HepG2 (cell line): ENCODE measurements at regions not wholly inside any gene's neighbourhood (a gene's known extent, or its start where the extent isn't known, plus 50 kb on each side); places are given as distances from the start of the nearest gene placed in this dataset.

Source experiments
- ATAC-seq: fragments of 200-7000 bp; cut with Tn5 transposase; 3 replicates; pipeline ENCODE4 v1.9.1; 2020; ENCODE audit warnings: mild to moderate bottlenecking, moderate library complexity
- BruUV-seq: library from RNA; stranded (reverse); fragments of 400-500 nt; replicated peaks from 2 replicates; lab custom pipeline; 2021; lab: Mats Ljungman, UMichigan
- CTCF ChIA-PET: fragments of 300-600 bp; formaldehyde crosslinking; extraction: SDS; loops from one replicate; lab custom pipeline; 2021; ENCODE audit warnings: low total read pairs, inconsistent platforms, low intra/inter-chr PET ratio; lab: Yijun Ruan, JAX
- POLR2A ChIA-PET: fragments of 350-600 bp; sonication (Branson Sonifier 250); formaldehyde crosslinking; loops from one replicate; lab custom pipeline; 2020; ENCODE audit warnings: antibody characterized with exemption, inconsistent platforms; lab: Yijun Ruan, JAX
- DNase-seq: peaks from one replicate; pipeline ENCODE4 v3.0.0-alpha.2; 2015; ENCODE audit warnings: low spot score
- FAIRE-seq: peaks from 3 replicates; lab custom pipeline; 2011; peaks lifted over from hg19 to GRCh38; lab: Jason Lieb, UNC
- H2AFZ ChIP-seq: one replicate; pipeline ENCODE4 v1.6.1; 2011; ENCODE audit warnings: low read length, inconsistent platforms
- H3K27ac ChIP-seq: fragments of 300-600 bp; 3 replicates; pipeline ENCODE4 v1.8.0; 2011; ENCODE audit warnings: mixed run types, mild to moderate bottlenecking, mixed read lengths, low read length, inconsistent platforms; ENCODE audit not compliant: insufficient read depth; ENCODE audit errors: extremely low read length
- H3K27me3 ChIP-seq, 2 experiments: fragments of 200-600 bp in 1 of 2; 2 replicates in 1 of 2; 3 replicates in 1 of 2; pipeline versions ENCODE4 v1.6.0 to v1.8.0; 2011; ENCODE audit warnings: low read length in 2 of 2, mild to moderate bottlenecking in 2 of 2, moderate library complexity in 2 of 2, inconsistent platforms in 1 of 2; ENCODE audit not compliant: insufficient read depth in 2 of 2, control insufficient read depth in 1 of 2
- H3K36me3 ChIP-seq, 2 experiments: fragments of 200-600 bp in 1 of 2; replicated peaks in 1 of 2; 2 replicates in 1 of 2; 3 replicates in 1 of 2; pipeline versions ENCODE4 v1.5.1 to v1.8.0; 2011; ENCODE audit warnings: low read length in 2 of 2, inconsistent platforms in 1 of 2; ENCODE audit not compliant: insufficient read depth in 2 of 2, control insufficient read depth in 1 of 2
- H3K4me1 ChIP-seq: 2 replicates; pipeline ENCODE4 v1.5.1; 2012; ENCODE audit warnings: low read length, inconsistent platforms; ENCODE audit not compliant: insufficient read depth
- H3K4me2 ChIP-seq: 2 replicates; pipeline ENCODE4 v1.6.0; 2011; ENCODE audit warnings: low read depth, low read length, inconsistent platforms
- H3K4me3 ChIP-seq, 3 experiments: fragments of 200-600 bp in 1 of 3; sonication (generic), shearing (Covaris generic) in 1 of 3; replicated peaks in 1 of 3; 2 replicates each; pipeline ENCODE4 v1.5.1; 2011 to 2016; ENCODE audit warnings: low read length in 3 of 3, inconsistent platforms in 2 of 3, low read depth in 2 of 3, mild to moderate bottlenecking in 2 of 3, control low read depth in 1 of 3, mixed read lengths in 1 of 3; ENCODE audit not compliant: insufficient read depth in 1 of 3
- H3K79me2 ChIP-seq: one replicate; pipeline ENCODE4 v1.6.1; 2011; ENCODE audit warnings: low read length, inconsistent platforms; ENCODE audit not compliant: insufficient read depth
- H3K9ac ChIP-seq: 2 replicates; pipeline ENCODE4 v1.6.0; 2011; ENCODE audit warnings: mild to moderate bottlenecking, low read depth, low read length, inconsistent platforms; ENCODE audit not compliant: insufficient read depth
- H3K9me3 ChIP-seq: 2 replicates; pipeline ENCODE4 v1.5.1; 2012; ENCODE audit warnings: mild to moderate bottlenecking, low read length
- H4K20me1 ChIP-seq: 2 replicates; pipeline ENCODE4 v1.6.0; 2011; ENCODE audit warnings: inconsistent platforms, mild to moderate bottlenecking, low read length, moderate library complexity; ENCODE audit not compliant: insufficient read depth
- CTCF ChIP-seq: sonication (generic); formaldehyde crosslinking; IDR thresholded peaks from 2 replicates; pipeline ENCODE4 v1.5.0; 2020; ENCODE audit warnings: mild to moderate bottlenecking, missing genetic modification reagents, moderate library complexity
- FOSL1 ChIP-seq: sonication (generic); formaldehyde crosslinking; IDR thresholded peaks from 2 replicates; pipeline ENCODE4 v1.9.0; 2021; ENCODE audit warnings: missing genetic modification reagents, borderline replicate concordance
- HIC2 ChIP-seq: sonication (generic); formaldehyde crosslinking; IDR thresholded peaks from 2 replicates; pipeline ENCODE4 v1.9.0; 2022; ENCODE audit warnings: low read depth, missing genetic modification reagents
- KLF6 ChIP-seq: IDR thresholded peaks from 2 replicates; pipeline ENCODE4 v1.8.0; 2016; ENCODE audit warnings: missing biosample characterization, missing genetic modification reagents
- MED1 ChIP-seq: sonication (generic); formaldehyde crosslinking; IDR thresholded peaks from 2 replicates; pipeline ENCODE4 v1.4.0; 2020; ENCODE audit warnings: missing genetic modification reagents
- MIER3 ChIP-seq: IDR thresholded peaks from 2 replicates; pipeline ENCODE4 v1.6.1; 2016; ENCODE audit warnings: missing compliant biosample characterization, borderline replicate concordance
- ONECUT2 ChIP-seq: sonication (generic); formaldehyde crosslinking; IDR thresholded peaks from 2 replicates; pipeline ENCODE4 v1.4.0; 2020; ENCODE audit warnings: missing genetic modification reagents
- PRMT3 ChIP-seq: sonication (generic); formaldehyde crosslinking; IDR thresholded peaks from 2 replicates; pipeline ENCODE4 v1.8.1; 2022; ENCODE audit warnings: low read depth, mild to moderate bottlenecking, moderate library complexity, missing genetic modification reagents, borderline replicate concordance
- RARA ChIP-seq: IDR thresholded peaks from 2 replicates; pipeline ENCODE4 v1.6.1; 2016; ENCODE audit warnings: missing genetic modification reagents, missing compliant biosample characterization
- STAG1 ChIP-seq: sonication (generic); formaldehyde crosslinking; IDR thresholded peaks from 2 replicates; pipeline ENCODE4 v1.4.0; 2020; ENCODE audit warnings: missing genetic modification reagents
- STAT5B ChIP-seq: sonication (generic); formaldehyde crosslinking; IDR thresholded peaks from 2 replicates; pipeline ENCODE4 v1.4.0; 2020; ENCODE audit warnings: missing genetic modification reagents
- TFDP1 ChIP-seq: IDR thresholded peaks from 2 replicates; pipeline ENCODE4 v1.6.1; 2016; ENCODE audit warnings: missing compliant biosample characterization, missing genetic modification reagents, borderline replicate concordance
- ZNF543 ChIP-seq: sonication (generic); formaldehyde crosslinking; IDR thresholded peaks from 2 replicates; pipeline ENCODE4 v1.4.0; 2020; ENCODE audit warnings: mild to moderate bottlenecking, missing genetic modification reagents
- ZNF572 ChIP-seq: sonication (generic); formaldehyde crosslinking; IDR thresholded peaks from 2 replicates; pipeline ENCODE4 v1.5.1; 2020; ENCODE audit warnings: mild to moderate bottlenecking, missing genetic modification reagents
- ZNF605 ChIP-seq: sonication (generic); formaldehyde crosslinking; IDR thresholded peaks from 2 replicates; pipeline ENCODE4 v1.8.0; 2022; ENCODE audit warnings: mild to moderate bottlenecking, missing genetic modification reagents
- ZNF776 ChIP-seq: sonication (generic); formaldehyde crosslinking; IDR thresholded peaks from 2 replicates; pipeline ENCODE4 v1.4.0; 2020; ENCODE audit warnings: mild to moderate bottlenecking, missing genetic modification reagents
- ZSCAN25 ChIP-seq: sonication (generic); formaldehyde crosslinking; IDR thresholded peaks from 2 replicates; pipeline ENCODE4 v1.8.0; 2022; ENCODE audit warnings: mild to moderate bottlenecking, missing genetic modification reagents
- WGBS: methylation state at CpG from one replicate; pipeline ENCODE4 v1.1.6; 2017; ENCODE audit warnings: low lambda C conversion rate; 5-methylcytosine and 5-hydroxymethylcytosine counted together
- in situ Hi-C: cut with HindIII; loops from 2 replicates; pipeline ENCODE4 v1.10.0; 2017; ENCODE audit warnings: low pct_unique_long_range_greater_than_20kb; ENCODE audit not compliant: extremely low pct_ligation_motif_present
- intact Hi-C: fragments of 100-400 bp; cut with micrococcal nuclease; formaldehyde crosslinking; loops from one replicate; pipeline ENCODE4 v1.10.0; 2022; ENCODE audit not compliant: unreplicated experiment

GRCh38 chr4:107094332-107094731, 58.2 kb upstream of the DKK2 start:
- Histone ChIP-seq H3K79me2 (no peaks in the 10 kb centered on the region), H3K9ac (no peak overlapping the region), H3K27me3 (no peaks in the 10 kb centered on the region), H4K20me1 (no peaks in the 10 kb centered on the region), H3K4me1 (no peaks in the 10 kb centered on the region), H3K9me3 (no peaks in the 10 kb centered on the region), H3K27ac (no peak overlapping the region), H2AFZ (no peak overlapping the region), H3K4me2 (no peak overlapping the region), H3K36me3 (no peaks in the 10 kb centered on the region), H3K4me3 (no peak overlapping the region)
- intact Hi-C loops: no loop called here
- peak; percentile 80 for ATAC-seq
- ChIA-PET CTCF (no interaction called here), POLR2A (no interaction called here)
- DNase-seq: peak; percentile 1
- TF ChIP-seq PRMT3 (CRISPR knock-in tag) (no peak), ONECUT2 (CRISPR knock-in tag) (no peak), ZNF543 (CRISPR knock-in tag) (no peak), MIER3 (no peak), STAG1 (CRISPR knock-in tag) (peak; percentile 44), ZNF776 (no peak), RARA (no peak), FOSL1 (no peak), HIC2 (CRISPR knock-in tag) (no peak), STAT5B (CRISPR knock-in tag) (no peak), ZSCAN25 (CRISPR knock-in tag) (no peak), ZNF572 (CRISPR knock-in tag) (no peak), KLF6 (CRISPR knock-in tag) (no peak), TFDP1 (CRISPR knock-in tag) (no peak), CTCF (CRISPR knock-in tag) (peak; percentile 36), ZNF605 (no peak), MED1 (CRISPR knock-in tag) (no peak)
- in situ Hi-C loops: no loop called here
- BruUV-seq: no TSS peak
- no peak for FAIRE-seq
- WGBS: 87% methylated on average over 1 of the region's 2 CpGs
